Neural cell (in vitro differentiated cells): ENCODE measurements at regions not wholly inside any gene's neighbourhood (a gene's known extent, or its start where the extent isn't known, plus 50 kb on each side); places are given as distances from the start of the nearest gene placed in this dataset.

ENCODE experiments used
- H2AFZ ChIP-seq: fragments of 200-600, 300-800 bp; sonication (generic), shearing (Covaris generic); 2 replicates; pipeline ENCODE4 v1.6.0; 2014; ENCODE audit warnings: low read depth, mild to moderate bottlenecking, antibody characterized with exemption, low read length, moderate library complexity
- H3F3A ChIP-seq: fragments of 200-600 bp; shearing (Covaris generic); 2 replicates; pipeline ENCODE4 v1.6.1; 2016; ENCODE audit warnings: mild to moderate bottlenecking, moderate library complexity, mixed read lengths, antibody characterized with exemption, low read length; ENCODE audit not compliant: insufficient read depth, poor library complexity, severe bottlenecking
- H3K27ac ChIP-seq: fragments of 200-600, 300-800 bp; sonication (generic), shearing (Covaris generic); 2 replicates; pipeline ENCODE4 v1.5.1; 2014; ENCODE audit warnings: mild to moderate bottlenecking, low read length, moderate library complexity
- H3K27me3 ChIP-seq: fragments of 300-800, 200-600 bp; sonication (generic), shearing (Covaris generic); 2 replicates; pipeline ENCODE4 v1.6.0; 2014; ENCODE audit warnings: mild to moderate bottlenecking, low read depth, low read length, moderate library complexity; ENCODE audit not compliant: insufficient read depth
- H3K36me3 ChIP-seq: fragments of 300-800, 200-600 bp; sonication (generic), shearing (Covaris generic); 2 replicates; pipeline ENCODE4 v1.5.1; 2014; ENCODE audit warnings: mild to moderate bottlenecking, antibody characterized with exemption, low read length, moderate library complexity; ENCODE audit not compliant: insufficient read depth
- H3K4me2 ChIP-seq: fragments of 300-800, 200-600 bp; sonication (generic), shearing (Covaris generic); 2 replicates; pipeline ENCODE4 v1.6.0; 2014; ENCODE audit warnings: mild to moderate bottlenecking, low read length
- H3K4me3 ChIP-seq: fragments of 300-800, 200-600 bp; sonication (generic), shearing (Covaris generic); 2 replicates; pipeline ENCODE4 v1.5.1; 2014; ENCODE audit warnings: mild to moderate bottlenecking, low read length, moderate library complexity
- H3K79me2 ChIP-seq: fragments of 200-600 bp; shearing (Covaris generic); replicated peaks from 2 replicates; pipeline ENCODE4 v1.6.0; 2014; ENCODE audit warnings: mild to moderate bottlenecking, low read length, moderate library complexity; ENCODE audit not compliant: insufficient read depth
- H3K9ac ChIP-seq: fragments of 300-800, 200-600 bp; sonication (generic), shearing (Covaris generic); 2 replicates; pipeline ENCODE4 v1.6.1; 2016; ENCODE audit warnings: mild to moderate bottlenecking, low read length, mixed read lengths
- H3K9me2 ChIP-seq: fragments of 200-600 bp; shearing (Covaris generic); 2 replicates; pipeline ENCODE4 v1.6.1; 2016; ENCODE audit warnings: mild to moderate bottlenecking, low read length, mixed read lengths; ENCODE audit not compliant: insufficient read depth
- H3K9me3 ChIP-seq: fragments of 200-600, 300-800 bp; sonication (generic), shearing (Covaris generic); 2 replicates; pipeline ENCODE4 v1.6.1; 2016; ENCODE audit warnings: mild to moderate bottlenecking, mixed run types, low read length, moderate library complexity, mixed read lengths
- H4K20me1 ChIP-seq: fragments of 200-600 bp; shearing (Covaris generic); 2 replicates; pipeline ENCODE4 v1.6.1; 2016; ENCODE audit warnings: mild to moderate bottlenecking, mixed run types; ENCODE audit not compliant: insufficient read depth
- EP300 ChIP-seq: fragments of 450-650 bp; conservative IDR thresholded peaks from 2 replicates; pipeline ENCODE4 v1.6.1; 2014; ENCODE audit warnings: antibody characterized with exemption, mild to moderate bottlenecking, moderate library complexity; ENCODE audit not compliant: poor library complexity, severe bottlenecking
- EZH2 ChIP-seq: fragments of 200-600, 300-800 bp; shearing (Covaris generic), sonication (generic); IDR thresholded peaks from 2 replicates; pipeline ENCODE4 v1.6.1; 2014; ENCODE audit warnings: antibody characterized with exemption, low read length, borderline replicate concordance, mild to moderate bottlenecking; ENCODE audit not compliant: insufficient read depth, poor library complexity, severe bottlenecking
- MXI1 ChIP-seq: fragments of 450-650 bp; conservative IDR thresholded peaks from 2 replicates; pipeline ENCODE4 v1.6.1; 2014; ENCODE audit warnings: antibody characterized with exemption, mild to moderate bottlenecking; ENCODE audit not compliant: poor library complexity, severe bottlenecking
- POLR2AphosphoS5 ChIP-seq: IDR thresholded peaks from 2 replicates; pipeline ENCODE4 v1.6.1; 2012
- RAD21 ChIP-seq: fragments of 450-650 bp; conservative IDR thresholded peaks from 2 replicates; pipeline ENCODE4 v1.6.1; 2014; ENCODE audit warnings: antibody characterized with exemption, mild to moderate bottlenecking, moderate library complexity
- SMC3 ChIP-seq: fragments of 450-650 bp; conservative IDR thresholded peaks from 2 replicates; pipeline ENCODE4 v1.6.1; 2014; ENCODE audit warnings: antibody characterized with exemption, mild to moderate bottlenecking, moderate library complexity; ENCODE audit not compliant: poor library complexity
- TAF1 ChIP-seq: IDR thresholded peaks from 2 replicates; pipeline ENCODE4 v1.6.1; 2012; ENCODE audit warnings: low read depth
- TF ChIP-seq, protein P1 (sequence below): IDR thresholded peaks from 2 replicates; pipeline ENCODE4 v1.6.1; 2012; ENCODE audit warnings: borderline replicate concordance
- TF ChIP-seq, protein P2 (sequence below): fragments of 450-650 bp; IDR thresholded peaks from 2 replicates; pipeline ENCODE4 v1.5.1; 2014; ENCODE audit warnings: antibody characterized with exemption, mild to moderate bottlenecking, moderate library complexity; ENCODE audit not compliant: poor library complexity, severe bottlenecking

DNA sequence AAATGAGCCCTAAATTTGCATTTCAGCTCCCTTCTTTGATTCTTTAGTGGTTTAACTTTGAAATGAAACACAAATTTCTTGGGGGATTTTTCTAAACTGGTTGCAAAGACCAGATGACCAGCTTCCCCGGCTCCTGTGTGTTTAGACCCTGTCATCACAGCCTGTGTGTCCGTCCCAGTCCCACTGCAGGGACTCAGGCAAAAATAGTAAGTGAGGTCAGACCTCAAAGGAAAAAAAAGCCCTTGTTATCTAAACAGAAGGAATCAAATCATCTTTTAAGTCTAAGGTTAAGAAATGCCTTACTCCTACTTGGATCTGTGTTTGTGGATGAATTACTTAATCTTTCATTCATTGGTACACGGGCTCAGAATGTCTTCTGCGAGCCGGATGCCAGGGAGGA lies 423.7 kb downstream of the LPIN1 start:
- H3K4me2 ChIP-seq = no peak overlapping the region

DNA sequence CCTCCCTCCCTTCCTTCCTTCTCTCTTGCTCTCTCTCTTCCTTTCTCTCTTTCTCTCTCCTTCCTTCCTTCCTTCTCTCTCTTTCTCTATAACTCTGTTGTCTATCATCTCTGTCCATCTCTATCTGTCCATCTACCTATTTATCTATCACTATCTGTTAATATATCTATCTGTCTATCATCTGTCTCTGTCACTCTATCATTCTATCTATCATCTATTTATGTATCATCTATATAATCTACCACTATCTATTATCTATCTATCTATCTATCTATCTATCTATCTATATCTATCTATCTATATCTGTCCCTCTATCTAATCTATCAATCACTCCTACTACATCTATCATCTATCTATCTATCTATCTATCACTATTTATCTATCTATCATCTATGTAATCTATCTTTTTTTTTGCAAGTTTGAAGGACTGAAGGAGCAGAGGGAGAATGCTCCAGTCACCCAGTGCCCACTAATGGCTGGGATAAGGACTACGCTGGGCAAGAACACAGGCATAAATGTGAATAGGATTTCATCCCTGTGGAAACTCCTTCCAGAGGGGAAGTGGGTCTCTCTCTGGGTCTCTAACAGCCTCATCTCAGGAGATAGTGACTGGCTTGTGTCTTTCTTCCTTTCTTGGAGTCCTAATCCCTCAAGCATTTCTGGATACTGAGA lies 427.0 kb downstream of the LPIN1 start:
- Histone ChIP-seq H2AFZ (no peak overlapping the region), H3K4me3 (no peak overlapping the region), H4K20me1 (no peaks in the 10 kb centered on the region), H3K36me3 (no peaks in the 10 kb centered on the region), H3K79me2 (no peaks in the 10 kb centered on the region), H3K9ac (no peak overlapping the region), H3K9me2 (no peaks in the 10 kb centered on the region), H3K4me2 (no peak overlapping the region), H3F3A (no peaks in the 10 kb centered on the region), H3K9me3 (no peaks in the 10 kb centered on the region), H3K27me3 (no peaks in the 10 kb centered on the region), H3K27ac (no peak overlapping the region)
- TF ChIP-seq EP300 = no peak
- no peak for TF ChIP-seq SMC3

More for the DNA sequence above, 423.7 kb downstream of the LPIN1 start:
- no peak overlapping the region for H3K9ac ChIP-seq
- H3F3A ChIP-seq = no peaks in the 10 kb centered on the region
- H3K27me3 ChIP-seq = no peaks in the 10 kb centered on the region
- TF ChIP-seq MXI1 = no peak
- TF ChIP-seq EZH2 = no peak
- TF ChIP-seq RAD21 = no peak
- TF ChIP-seq TAF1 = no peak
- TF ChIP-seq, protein P1, sequence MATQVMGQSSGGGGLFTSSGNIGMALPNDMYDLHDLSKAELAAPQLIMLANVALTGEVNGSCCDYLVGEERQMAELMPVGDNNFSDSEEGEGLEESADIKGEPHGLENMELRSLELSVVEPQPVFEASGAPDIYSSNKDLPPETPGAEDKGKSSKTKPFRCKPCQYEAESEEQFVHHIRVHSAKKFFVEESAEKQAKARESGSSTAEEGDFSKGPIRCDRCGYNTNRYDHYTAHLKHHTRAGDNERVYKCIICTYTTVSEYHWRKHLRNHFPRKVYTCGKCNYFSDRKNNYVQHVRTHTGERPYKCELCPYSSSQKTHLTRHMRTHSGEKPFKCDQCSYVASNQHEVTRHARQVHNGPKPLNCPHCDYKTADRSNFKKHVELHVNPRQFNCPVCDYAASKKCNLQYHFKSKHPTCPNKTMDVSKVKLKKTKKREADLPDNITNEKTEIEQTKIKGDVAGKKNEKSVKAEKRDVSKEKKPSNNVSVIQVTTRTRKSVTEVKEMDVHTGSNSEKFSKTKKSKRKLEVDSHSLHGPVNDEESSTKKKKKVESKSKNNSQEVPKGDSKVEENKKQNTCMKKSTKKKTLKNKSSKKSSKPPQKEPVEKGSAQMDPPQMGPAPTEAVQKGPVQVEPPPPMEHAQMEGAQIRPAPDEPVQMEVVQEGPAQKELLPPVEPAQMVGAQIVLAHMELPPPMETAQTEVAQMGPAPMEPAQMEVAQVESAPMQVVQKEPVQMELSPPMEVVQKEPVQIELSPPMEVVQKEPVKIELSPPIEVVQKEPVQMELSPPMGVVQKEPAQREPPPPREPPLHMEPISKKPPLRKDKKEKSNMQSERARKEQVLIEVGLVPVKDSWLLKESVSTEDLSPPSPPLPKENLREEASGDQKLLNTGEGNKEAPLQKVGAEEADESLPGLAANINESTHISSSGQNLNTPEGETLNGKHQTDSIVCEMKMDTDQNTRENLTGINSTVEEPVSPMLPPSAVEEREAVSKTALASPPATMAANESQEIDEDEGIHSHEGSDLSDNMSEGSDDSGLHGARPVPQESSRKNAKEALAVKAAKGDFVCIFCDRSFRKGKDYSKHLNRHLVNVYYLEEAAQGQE = no peak
- TF ChIP-seq, protein P2, sequence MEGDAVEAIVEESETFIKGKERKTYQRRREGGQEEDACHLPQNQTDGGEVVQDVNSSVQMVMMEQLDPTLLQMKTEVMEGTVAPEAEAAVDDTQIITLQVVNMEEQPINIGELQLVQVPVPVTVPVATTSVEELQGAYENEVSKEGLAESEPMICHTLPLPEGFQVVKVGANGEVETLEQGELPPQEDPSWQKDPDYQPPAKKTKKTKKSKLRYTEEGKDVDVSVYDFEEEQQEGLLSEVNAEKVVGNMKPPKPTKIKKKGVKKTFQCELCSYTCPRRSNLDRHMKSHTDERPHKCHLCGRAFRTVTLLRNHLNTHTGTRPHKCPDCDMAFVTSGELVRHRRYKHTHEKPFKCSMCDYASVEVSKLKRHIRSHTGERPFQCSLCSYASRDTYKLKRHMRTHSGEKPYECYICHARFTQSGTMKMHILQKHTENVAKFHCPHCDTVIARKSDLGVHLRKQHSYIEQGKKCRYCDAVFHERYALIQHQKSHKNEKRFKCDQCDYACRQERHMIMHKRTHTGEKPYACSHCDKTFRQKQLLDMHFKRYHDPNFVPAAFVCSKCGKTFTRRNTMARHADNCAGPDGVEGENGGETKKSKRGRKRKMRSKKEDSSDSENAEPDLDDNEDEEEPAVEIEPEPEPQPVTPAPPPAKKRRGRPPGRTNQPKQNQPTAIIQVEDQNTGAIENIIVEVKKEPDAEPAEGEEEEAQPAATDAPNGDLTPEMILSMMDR = no peak
- no peak for TF ChIP-seq POLR2AphosphoS5
- no peak for TF ChIP-seq EP300
- no peak for TF ChIP-seq SMC3
- no peak overlapping the region for H2AFZ ChIP-seq
- H3K79me2 ChIP-seq = no peaks in the 10 kb centered on the region
- H4K20me1 ChIP-seq = no peaks in the 10 kb centered on the region
- no peaks in the 10 kb centered on the region for H3K9me3 ChIP-seq
- no peak overlapping the region for H3K4me3 ChIP-seq
- H3K27ac ChIP-seq = no peak overlapping the region
- H3K36me3 ChIP-seq = no peaks in the 10 kb centered on the region
- no peaks in the 10 kb centered on the region for H3K9me2 ChIP-seq
